ENCODE measurements at regions not wholly inside any gene's neighbourhood (a gene's known extent, or its start where the extent isn't known, plus 50 kb on each side); places are given as distances from the start of the nearest gene placed in this dataset.

DNA sequence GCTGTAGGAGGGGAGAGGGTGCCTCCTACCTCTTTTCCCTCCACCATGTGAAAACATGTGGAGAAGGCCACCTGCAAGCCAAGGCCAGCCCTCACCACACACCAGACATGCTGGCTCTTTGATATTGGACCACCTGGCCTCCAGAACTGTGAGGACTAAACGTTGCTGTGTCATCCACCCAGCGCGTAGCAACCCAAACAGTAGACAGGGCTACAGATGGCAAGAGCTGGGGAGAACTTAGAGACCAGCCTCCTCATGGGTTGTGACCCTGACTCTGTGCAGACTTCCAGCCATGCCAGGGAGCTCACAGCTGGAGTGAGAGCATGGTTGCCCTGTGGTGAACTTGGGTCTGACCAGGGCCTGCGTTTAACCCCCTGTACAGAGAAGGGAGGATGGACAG lies 195.9 kb upstream of the CST7 start:
- H3K4me3 ChIP-seq (ENCODE audit: low read depth, low read length), result no peak overlapping the region
- TF ChIP-seq, protein P1, sequence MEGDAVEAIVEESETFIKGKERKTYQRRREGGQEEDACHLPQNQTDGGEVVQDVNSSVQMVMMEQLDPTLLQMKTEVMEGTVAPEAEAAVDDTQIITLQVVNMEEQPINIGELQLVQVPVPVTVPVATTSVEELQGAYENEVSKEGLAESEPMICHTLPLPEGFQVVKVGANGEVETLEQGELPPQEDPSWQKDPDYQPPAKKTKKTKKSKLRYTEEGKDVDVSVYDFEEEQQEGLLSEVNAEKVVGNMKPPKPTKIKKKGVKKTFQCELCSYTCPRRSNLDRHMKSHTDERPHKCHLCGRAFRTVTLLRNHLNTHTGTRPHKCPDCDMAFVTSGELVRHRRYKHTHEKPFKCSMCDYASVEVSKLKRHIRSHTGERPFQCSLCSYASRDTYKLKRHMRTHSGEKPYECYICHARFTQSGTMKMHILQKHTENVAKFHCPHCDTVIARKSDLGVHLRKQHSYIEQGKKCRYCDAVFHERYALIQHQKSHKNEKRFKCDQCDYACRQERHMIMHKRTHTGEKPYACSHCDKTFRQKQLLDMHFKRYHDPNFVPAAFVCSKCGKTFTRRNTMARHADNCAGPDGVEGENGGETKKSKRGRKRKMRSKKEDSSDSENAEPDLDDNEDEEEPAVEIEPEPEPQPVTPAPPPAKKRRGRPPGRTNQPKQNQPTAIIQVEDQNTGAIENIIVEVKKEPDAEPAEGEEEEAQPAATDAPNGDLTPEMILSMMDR (IDR thresholded peaks at IDR 0.05; ENCODE audit: low read depth, low read length), result no peak

DNA sequence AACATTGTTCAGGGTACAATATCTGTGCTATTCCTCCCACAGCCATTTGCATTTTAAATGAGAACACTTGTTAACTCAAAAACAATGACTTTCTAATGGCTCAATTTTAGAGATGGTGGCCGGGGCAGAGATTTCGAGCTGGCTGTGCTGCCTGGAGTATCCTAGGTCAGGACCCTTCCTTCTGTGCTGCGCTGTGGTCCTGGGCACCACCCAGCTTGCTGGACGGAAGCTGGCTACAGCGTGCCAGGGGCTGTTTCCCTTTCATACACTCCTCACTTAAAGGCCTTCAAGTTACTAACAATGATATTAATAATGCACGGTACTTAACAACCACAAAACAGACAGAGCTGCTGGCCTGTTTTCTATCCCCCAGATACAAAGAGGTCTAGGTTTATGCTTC lies 194.4 kb upstream of the CST7 start:
- TF ChIP-seq, protein P1 (IDR thresholded peaks at IDR 0.05; ENCODE audit: low read depth, low read length), result no peak
- H3K4me3 ChIP-seq (ENCODE audit: low read depth, low read length), result no peak overlapping the region

DNA sequence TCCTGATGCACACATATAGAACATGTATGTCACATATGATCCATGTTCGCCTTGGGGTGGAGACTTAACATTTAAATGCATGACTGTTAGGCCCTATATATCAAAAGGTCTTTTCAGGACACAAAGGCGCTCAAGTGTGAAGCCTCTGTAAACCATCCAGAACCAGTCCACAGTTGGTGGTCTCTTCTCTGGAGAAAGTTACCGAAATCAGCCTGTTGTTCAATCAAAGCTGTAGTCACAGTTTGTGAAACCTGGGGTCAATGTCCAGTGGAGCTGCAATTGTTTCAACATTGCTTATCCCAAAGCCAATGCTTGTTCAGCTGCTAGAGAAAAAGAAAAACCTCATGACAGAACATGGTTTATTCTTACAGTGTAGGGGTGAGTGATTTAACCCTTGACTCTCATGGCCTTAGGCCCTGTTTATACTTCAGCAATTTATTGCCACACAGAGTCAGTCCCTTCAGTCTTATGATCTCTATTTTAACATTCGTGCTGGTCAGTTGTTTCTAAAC lies 193.6 kb upstream of the CST7 start:
- TF ChIP-seq, protein P1 (IDR thresholded peaks at IDR 0.05; ENCODE audit: low read depth, low read length), result no peak
- H3K4me3 ChIP-seq (ENCODE audit: low read depth, low read length), result no peak overlapping the region

DNA sequence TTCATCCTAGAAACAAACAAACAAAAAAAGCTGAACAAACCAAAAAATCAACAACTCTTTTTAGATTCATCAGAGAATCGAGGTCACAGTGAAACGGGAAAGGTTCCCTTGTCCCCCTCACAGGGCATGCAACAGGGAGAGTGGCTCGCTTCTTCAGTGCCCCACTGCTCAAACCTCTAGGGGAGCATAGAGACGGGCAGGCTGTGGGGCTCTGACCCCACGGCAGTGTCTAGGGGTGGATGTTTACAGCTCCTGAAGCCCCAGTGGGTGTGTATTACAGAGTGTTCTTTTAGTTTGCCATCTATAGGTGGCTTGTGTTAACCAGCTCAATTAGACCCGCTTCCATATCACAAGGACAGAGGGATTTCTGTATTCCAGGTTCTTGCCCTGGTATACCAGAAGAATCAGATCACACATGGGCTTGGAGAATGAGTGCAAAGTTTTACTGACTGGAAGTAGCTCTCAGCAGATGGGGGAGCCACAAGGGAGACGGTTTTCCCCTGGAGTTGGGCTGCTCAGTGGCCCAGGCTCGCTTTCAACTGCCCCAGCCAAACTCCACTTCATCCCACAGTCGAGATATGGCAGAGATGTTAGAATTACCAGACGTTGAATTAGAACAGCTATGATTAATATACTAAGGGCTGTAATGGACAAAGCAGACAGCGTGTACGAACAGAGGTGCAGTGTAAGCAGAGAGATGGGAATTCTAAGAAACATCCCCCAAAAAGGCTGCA lies 192.6 kb upstream of the CST7 start:
- TF ChIP-seq, protein P1 (IDR thresholded peaks at IDR 0.05; ENCODE audit: low read depth, low read length), result no peak
- H3K4me3 ChIP-seq (ENCODE audit: low read depth, low read length), result no peak overlapping the region

DNA sequence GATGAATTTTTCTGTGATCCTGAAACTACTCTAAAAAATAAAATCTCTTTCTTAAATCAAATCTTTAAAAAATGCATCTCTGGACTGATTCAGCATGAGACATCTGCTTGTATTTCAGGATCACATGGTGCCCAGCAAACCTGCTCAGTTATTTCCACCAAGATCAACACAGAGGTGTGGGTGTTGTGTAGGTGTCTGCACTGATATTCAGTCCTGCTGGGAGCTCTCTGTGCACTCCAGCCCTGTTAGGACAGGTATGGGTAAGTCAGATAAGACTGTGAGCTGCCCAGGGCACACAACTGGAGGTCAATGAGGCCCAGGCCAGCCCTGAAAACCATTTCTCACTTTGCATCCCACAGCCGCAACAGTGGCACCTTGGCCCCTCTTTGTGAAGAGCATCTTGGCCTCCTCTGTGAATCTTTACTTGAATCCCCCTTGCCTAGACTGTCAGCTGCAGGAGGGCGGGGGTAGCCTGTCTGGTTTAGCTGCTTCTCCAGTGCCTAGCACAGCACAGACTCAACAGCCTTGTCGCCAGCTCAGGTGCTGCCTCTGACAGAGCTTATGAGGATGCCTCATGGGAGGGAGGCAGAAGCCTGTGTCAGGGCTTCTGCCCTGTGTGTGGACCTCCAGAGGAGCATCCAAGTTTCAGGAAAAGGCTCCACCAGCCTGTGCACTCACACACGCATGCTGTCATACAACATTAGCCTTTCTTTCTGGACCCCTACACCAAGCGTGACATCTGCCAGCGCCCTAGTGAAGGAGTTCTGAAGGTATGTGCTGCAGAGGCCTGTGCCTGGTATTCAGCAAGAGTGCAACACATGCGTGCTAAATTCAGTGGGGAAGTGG lies 187.6 kb upstream of the CST7 start:
- TF ChIP-seq, protein P1 (IDR thresholded peaks at IDR 0.05; ENCODE audit: low read depth, low read length), result no peak
- no peak overlapping the region for H3K4me3 ChIP-seq (ENCODE audit: low read depth, low read length)

DNA sequence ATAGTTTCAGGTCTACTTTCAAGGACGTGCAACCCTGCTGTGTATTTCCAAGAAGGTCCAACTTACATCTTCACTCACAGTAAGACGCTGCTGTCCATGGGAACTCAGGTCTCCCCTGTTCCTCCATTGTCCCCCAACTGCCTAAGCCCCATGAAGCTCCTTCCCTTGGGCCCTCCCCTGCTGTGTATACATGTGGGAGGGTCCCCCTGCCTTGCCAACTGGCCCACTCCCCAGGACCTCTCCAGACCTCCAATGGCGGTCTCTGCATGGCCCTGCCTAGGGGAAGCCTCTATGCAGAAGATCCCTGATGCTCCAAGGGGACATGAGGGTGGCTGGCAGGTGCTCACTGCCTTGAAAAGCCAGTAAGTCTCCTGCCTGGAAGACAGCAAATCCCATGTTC lies 186.7 kb upstream of the CST7 start:
- no peak overlapping the region for H3K4me3 ChIP-seq (ENCODE audit: low read depth, low read length)
- TF ChIP-seq, protein P1 (IDR thresholded peaks at IDR 0.05; ENCODE audit: low read depth, low read length), result no peak
